GM06990 (cell line): ENCODE measurements at regions not wholly inside any gene's neighbourhood (a gene's known extent, or its start where the extent isn't known, plus 50 kb on each side); places are given as distances from the start of the nearest gene placed in this dataset.

Experiments
- DNase-seq: peaks from one replicate; pipeline ENCODE4 v3.0.0-alpha.2; 2011; ENCODE audit not compliant: insufficient read length; ENCODE audit errors: extremely low read depth
- H3K27me3 ChIP-seq: replicated peaks from 2 replicates; pipeline ENCODE4 v1.6.0; 2011; ENCODE audit warnings: low read length; ENCODE audit not compliant: control insufficient read depth, insufficient read depth
- H3K36me3 ChIP-seq: 2 replicates; pipeline ENCODE4 v1.5.1; 2011; ENCODE audit warnings: low read length; ENCODE audit not compliant: control insufficient read depth, insufficient read depth
- H3K4me3 ChIP-seq: replicated peaks from 2 replicates; pipeline ENCODE4 v1.5.1; 2011; ENCODE audit warnings: low read depth, mild to moderate bottlenecking, control low read depth, low read length
- TF ChIP-seq, protein P1 (sequence below): IDR thresholded peaks from 2 replicates; pipeline ENCODE4 v1.5.1; 2011; ENCODE audit warnings: low read length, control low read depth, mild to moderate bottlenecking, inconsistent platforms; ENCODE audit not compliant: insufficient read depth, poor library complexity, severe bottlenecking

- H3K27me3 ChIP-seq, result no peaks in the 10 kb centered on the region
- no peaks in the 10 kb centered on the region for H3K36me3 ChIP-seq
- TF ChIP-seq, protein P1, sequence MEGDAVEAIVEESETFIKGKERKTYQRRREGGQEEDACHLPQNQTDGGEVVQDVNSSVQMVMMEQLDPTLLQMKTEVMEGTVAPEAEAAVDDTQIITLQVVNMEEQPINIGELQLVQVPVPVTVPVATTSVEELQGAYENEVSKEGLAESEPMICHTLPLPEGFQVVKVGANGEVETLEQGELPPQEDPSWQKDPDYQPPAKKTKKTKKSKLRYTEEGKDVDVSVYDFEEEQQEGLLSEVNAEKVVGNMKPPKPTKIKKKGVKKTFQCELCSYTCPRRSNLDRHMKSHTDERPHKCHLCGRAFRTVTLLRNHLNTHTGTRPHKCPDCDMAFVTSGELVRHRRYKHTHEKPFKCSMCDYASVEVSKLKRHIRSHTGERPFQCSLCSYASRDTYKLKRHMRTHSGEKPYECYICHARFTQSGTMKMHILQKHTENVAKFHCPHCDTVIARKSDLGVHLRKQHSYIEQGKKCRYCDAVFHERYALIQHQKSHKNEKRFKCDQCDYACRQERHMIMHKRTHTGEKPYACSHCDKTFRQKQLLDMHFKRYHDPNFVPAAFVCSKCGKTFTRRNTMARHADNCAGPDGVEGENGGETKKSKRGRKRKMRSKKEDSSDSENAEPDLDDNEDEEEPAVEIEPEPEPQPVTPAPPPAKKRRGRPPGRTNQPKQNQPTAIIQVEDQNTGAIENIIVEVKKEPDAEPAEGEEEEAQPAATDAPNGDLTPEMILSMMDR, result no peak
- DNase-seq, result no peak
- no peak overlapping the region for H3K4me3 ChIP-seq
These were observed 77.4 kb upstream of the SMIM36 start for GRCh38 chr17:55588446-55589242.

DNA sequence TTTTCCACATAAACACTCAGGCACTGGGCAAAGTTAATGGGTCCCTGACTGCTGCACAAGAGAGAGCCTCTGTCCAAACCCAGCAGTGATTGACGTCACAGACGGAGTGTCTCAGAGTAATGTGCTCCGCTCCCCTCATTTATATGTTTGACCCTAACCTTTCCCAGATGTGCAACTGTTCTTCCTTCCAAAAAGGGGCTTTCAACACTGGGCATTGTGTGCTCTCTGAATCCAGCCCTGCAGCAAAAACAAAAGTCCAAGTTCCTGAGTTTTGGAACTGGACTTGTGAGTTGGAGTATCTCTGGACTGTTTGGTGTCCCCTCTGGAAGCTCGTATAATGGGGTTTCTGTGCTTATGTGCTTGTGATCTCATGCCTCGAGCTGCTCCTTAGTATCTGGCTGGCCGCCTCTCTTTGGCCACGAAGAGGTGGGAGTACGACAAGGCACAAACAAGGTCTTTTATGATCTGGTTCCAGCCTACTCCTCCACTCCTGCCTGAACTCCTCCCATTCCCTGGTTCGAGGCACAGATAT is 76.4 kb upstream of the SMIM36 start:
- Histone ChIP-seq H3K27me3 (no peaks in the 10 kb centered on the region), H3K36me3 (no peaks in the 10 kb centered on the region), H3K4me3 (no peak overlapping the region)
- TF ChIP-seq, protein P1, result no peak
- DNase-seq, result no peak

DNA sequence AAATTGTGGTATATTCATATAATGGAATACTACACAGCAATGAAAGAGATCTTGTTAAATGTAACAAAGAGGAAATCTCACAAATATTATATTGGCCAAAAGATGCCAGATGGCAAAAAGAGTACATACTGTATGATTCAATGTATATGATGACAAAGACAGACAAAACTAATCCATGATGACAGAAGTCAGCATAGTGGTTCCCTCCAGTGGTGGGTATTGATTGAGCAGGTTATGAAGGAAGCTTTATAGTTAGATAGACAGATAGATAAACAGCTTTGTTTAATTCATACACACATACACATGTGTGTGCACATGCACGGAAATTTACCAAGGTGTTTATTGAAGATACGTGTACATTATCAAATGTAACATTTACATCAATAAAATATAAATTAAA is 74.4 kb upstream of the SMIM36 start:
- no peaks in the 10 kb centered on the region for H3K27me3 ChIP-seq
- TF ChIP-seq, protein P1, result no peak
- DNase-seq, result no peak
- no peak overlapping the region for H3K4me3 ChIP-seq
- H3K36me3 ChIP-seq, result no peaks in the 10 kb centered on the region

GRCh38 chr17:55584861-55585260 is 73.6 kb upstream of the SMIM36 start:
- Histone ChIP-seq H3K27me3 (no peaks in the 10 kb centered on the region), H3K4me3 (no peak overlapping the region), H3K36me3 (no peaks in the 10 kb centered on the region)
- DNase-seq, result no peak
- TF ChIP-seq, protein P1, result no peak

- Histone ChIP-seq H3K36me3 (no peaks in the 10 kb centered on the region), H3K4me3 (no peak overlapping the region), H3K27me3 (no peaks in the 10 kb centered on the region)
- TF ChIP-seq, protein P1, result no peak
- no peak for DNase-seq
These were observed 72.9 kb upstream of the SMIM36 start for GRCh38 chr17:55584055-55584685.
